Large intestine (tissue), 3 donors: ENCODE measurements at regions not wholly inside any gene's neighbourhood (a gene's known extent, or its start where the extent isn't known, plus 50 kb on each side); places are given as distances from the start of the nearest gene placed in this dataset.
"Not testable (repeated sequence)": the region's sequence is repeated elsewhere in the genome, so short reads cannot be mapped to it uniquely, and the experiment has no call there.

Experiments
- DNase-seq, 2 donors: peaks; one replicate each; pipeline versions ENCODE4 v3.0.0 to v3.0.0-alpha.2; 2013
- H3K27ac ChIP-seq: one replicate; pipeline ENCODE4 v1.5.1; 2013; ENCODE audit warnings: low read length
- H3K27me3 ChIP-seq: 2 replicates; pipeline ENCODE4 v1.6.1; 2013; ENCODE audit warnings: low read length; ENCODE audit not compliant: control insufficient read depth, insufficient read depth
- H3K36me3 ChIP-seq: 2 replicates; pipeline ENCODE4 v1.6.1; 2013; ENCODE audit warnings: low read length; ENCODE audit not compliant: control insufficient read depth, insufficient read depth
- H3K4me1 ChIP-seq: one replicate; pipeline ENCODE4 v1.6.1; 2013; ENCODE audit warnings: low read length; ENCODE audit not compliant: control insufficient read depth, insufficient read depth
- H3K4me3 ChIP-seq: one replicate; pipeline ENCODE4 v1.5.1; 2013; ENCODE audit warnings: low read length
- H3K9me3 ChIP-seq: one replicate; pipeline ENCODE4 v1.6.1; 2013; ENCODE audit warnings: mild to moderate bottlenecking, low read depth, low read length, moderate library complexity; ENCODE audit not compliant: control insufficient read depth
- WGBS: methylation state at CpG from one replicate; pipeline ENCODE4 v1.1.5; 2013; ENCODE audit warnings: low lambda C conversion rate; ENCODE audit not compliant: insufficient coverage; 5-methylcytosine and 5-hydroxymethylcytosine counted together

DNA sequence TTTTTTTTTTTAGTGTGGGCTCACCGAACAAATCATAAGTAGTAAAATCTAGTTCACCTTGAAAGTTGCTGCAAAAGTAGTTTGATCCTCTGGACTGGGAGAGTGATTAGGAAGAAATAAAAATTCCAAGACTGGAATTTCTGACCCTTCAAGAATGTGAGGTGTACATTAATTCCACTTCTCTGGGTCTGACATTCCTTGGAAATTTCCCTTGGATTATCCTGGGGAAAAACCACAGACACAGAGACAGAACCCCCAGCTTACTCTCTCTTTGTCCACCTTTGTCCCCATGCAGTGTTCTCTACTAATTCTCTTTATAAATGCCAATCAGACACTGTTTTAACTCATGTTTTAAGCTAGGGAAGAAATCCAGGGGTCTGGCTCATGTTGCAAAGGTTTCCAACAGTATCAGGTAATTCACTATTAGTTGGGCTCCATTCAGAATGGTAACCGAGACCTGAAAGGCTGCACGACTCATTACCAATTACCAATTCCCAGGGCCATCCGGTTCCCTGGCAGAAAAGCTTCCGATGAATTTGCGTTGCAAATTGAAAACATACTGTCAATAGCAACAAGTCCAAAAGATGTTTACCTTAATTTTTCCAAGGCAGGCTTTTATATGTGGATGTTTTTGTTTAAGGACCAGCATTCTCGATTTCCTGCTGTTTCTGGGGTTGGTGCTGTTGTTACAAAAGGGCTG is 86.3 kb downstream of the BAMBI start:
- Histone ChIP-seq H3K4me1 (no peaks in the 10 kb centered on the region), H3K36me3 (no peaks in the 10 kb centered on the region), H3K27me3 (no peaks in the 10 kb centered on the region), H3K4me3 (no peak overlapping the region), H3K27ac (no peak overlapping the region), H3K9me3 (no peaks in the 10 kb centered on the region)
- DNase-seq: no peak
- no CpG with 5 or more reads among the region's 7 CpGs for WGBS

DNA sequence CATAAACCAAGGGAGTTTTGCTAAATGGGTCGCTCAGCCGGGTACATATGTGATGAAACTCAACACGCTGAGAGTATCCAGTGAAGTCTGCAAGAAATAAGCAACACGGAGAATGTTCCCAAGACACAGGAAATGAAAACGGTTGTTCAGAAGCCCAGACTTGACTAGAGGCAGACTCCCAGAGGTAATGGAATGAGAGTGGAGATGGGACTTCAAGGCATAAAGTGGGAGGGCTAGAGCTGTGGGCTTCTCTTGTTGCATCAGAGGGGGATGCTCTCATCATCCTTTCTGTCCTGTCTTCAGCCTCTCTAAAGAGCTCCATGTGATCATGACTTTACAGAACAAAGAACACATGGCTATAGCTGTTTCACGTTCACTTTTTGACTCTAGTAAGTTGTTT is 88.3 kb downstream of the BAMBI start:
- H3K9me3 ChIP-seq: no peaks in the 10 kb centered on the region
- H3K4me1 ChIP-seq: peaks cover 5% of the 10 kb centered on the region
- DNase-seq: no peak
- no peak overlapping the region for H3K4me3 ChIP-seq
- no peaks in the 10 kb centered on the region for H3K36me3 ChIP-seq
- 50% methylated on average over 1 of the region's 6 CpGs for WGBS
- no peaks in the 10 kb centered on the region for H3K27me3 ChIP-seq
- no peak overlapping the region for H3K27ac ChIP-seq

- no peaks in the 10 kb centered on the region for H3K27me3 ChIP-seq
- DNase-seq: no peak
- no peaks in the 10 kb centered on the region for H3K36me3 ChIP-seq
- 83% methylated on average over 1 of the region's 10 CpGs for WGBS
- H3K4me3 ChIP-seq: no peak overlapping the region
- H3K4me1 ChIP-seq: peaks cover 5% of the 10 kb centered on the region
- peaks cover 10% of the 10 kb centered on the region for H3K9me3 ChIP-seq
- H3K27ac ChIP-seq: no peak overlapping the region
Measured at GRCh38 chr10:28768227-28768626, 90.9 kb downstream of the BAMBI start.

GRCh38 chr10:28769091-28769604 is 91.8 kb downstream of the BAMBI start:
- Histone ChIP-seq H3K4me3 (no peak overlapping the region), H3K9me3 (peaks cover 10% of the 10 kb centered on the region), H3K36me3 (no peaks in the 10 kb centered on the region), H3K27ac (no peak overlapping the region), H3K27me3 (no peaks in the 10 kb centered on the region), H3K4me1 (peaks cover 5% of the 10 kb centered on the region)
- 19% methylated on average over 3 of the region's 4 CpGs for WGBS
- peak in 1 of 2 donors; percentile 35 for DNase-seq

DNA sequence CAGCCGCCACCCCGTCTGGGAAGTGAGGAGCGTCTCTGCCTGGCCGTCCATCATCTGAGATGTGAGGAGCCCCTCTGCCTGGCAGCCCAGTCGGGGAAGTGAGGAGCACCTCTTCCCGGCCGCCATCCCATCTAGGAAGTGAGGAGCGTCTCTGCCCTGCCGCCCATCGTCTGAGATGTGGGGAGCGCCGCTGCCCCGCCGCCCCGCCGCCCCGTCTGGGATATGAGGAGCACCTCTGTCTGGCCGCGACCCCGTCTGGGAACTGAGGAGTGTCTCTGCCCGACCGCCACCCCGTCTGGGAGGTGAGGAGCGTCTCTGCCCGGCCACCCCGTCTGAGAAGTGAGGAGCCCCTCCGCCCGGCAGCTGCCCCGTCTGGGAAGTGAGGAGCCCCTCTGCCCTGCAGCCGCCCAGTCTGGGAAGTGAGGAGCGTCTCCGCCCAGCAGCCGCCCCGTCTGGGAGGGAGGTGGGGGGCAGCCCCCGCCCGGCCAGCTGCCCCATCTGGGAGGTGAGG is 94.3 kb downstream of the BAMBI start:
- not testable (repeated sequence) for H3K27me3 ChIP-seq, H3K4me3 ChIP-seq, DNase-seq, H3K27ac ChIP-seq, H3K9me3 ChIP-seq, H3K36me3 ChIP-seq
- peaks cover 10% of the 10 kb centered on the region for H3K4me1 ChIP-seq
- WGBS: no CpG with 5 or more reads among the region's 36 CpGs

DNA sequence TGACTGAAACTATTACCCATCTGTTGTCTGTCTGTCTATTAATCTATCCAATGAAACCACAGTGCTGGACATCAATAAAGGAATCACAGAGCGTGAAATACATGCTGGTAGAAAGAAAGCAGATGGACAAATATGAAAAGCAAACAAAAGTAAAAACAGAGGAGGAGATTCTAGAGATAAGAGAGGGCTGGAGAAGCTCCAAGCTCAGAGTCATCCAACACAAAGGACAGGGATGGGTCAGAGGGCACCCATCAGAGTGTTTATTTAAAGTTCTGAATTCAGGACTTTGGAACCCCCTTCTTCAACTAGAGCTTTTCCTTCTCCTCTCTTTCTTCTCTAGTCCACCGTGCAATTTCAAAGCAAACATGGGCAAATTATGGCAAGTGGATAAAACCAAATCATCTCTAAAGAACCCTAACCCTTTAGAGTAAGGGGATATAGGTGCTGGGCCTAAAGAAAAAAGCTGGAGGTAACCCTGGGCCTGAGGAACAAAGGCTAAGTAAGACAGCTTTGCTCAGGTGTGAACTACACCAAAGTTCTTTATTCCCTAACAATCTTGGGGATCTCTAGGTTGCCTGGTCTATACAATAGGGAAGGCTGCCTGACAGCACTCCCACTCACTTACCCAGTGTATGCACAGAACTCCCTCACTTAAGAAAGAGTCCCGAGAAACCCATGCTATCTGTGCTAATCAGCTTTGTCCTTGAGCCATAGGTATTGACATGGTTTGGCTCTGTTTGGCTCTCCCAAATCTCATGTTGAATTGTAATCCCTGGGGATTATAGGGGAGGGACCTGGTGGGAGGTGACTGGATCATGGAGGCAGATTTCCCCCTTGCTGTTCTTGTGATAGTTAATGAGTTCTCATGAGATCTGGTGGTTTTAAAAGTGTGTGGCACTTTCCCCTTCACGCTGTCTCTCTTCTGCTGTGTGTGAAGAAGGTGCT is 97.0 kb downstream of the BAMBI start:
- Histone ChIP-seq H3K4me1 (peaks cover 7% of the 10 kb centered on the region), H3K27ac (no peak overlapping the region), H3K9me3 (peaks cover 10% of the 10 kb centered on the region), H3K27me3 (no peaks in the 10 kb centered on the region), H3K4me3 (no peak overlapping the region), H3K36me3 (no peaks in the 10 kb centered on the region)
- 83% methylated on average over 1 of the region's 4 CpGs for WGBS
- DNase-seq: no peak

DNA sequence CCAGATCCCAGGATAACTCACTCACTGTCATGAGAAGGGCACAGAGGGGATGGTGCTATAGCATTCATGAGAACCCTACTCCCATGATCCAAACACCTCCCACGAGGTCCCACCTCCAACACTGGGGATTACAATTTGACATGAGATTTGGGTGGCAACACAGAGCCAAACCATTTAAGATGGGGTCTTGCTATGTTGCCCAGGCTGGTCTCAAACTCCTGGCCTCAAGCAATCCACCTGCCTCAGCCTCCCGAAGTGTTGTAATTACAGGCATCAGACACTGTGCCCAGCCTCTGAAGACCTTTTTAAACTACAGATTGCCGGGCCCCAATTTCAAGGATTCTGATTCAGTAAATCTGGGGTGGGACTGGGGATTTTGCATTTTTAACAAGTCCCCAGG is 98.5 kb downstream of the BAMBI start:
- no peak for DNase-seq
- no peak overlapping the region for H3K27ac ChIP-seq
- peaks cover 10% of the 10 kb centered on the region for H3K9me3 ChIP-seq
- no peaks in the 10 kb centered on the region for H3K36me3 ChIP-seq
- peaks cover 5% of the 10 kb centered on the region for H3K4me1 ChIP-seq
- no CpG with 5 or more reads among the region's 3 CpGs for WGBS
- H3K27me3 ChIP-seq: no peaks in the 10 kb centered on the region
- H3K4me3 ChIP-seq: no peak overlapping the region

GRCh38 chr10:28776519-28776918 is 99.2 kb downstream of the BAMBI start:
- Histone ChIP-seq H3K27ac (no peak overlapping the region), H3K36me3 (no peaks in the 10 kb centered on the region), H3K4me1 (peaks cover 5% of the 10 kb centered on the region), H3K4me3 (no peak overlapping the region), H3K27me3 (no peaks in the 10 kb centered on the region), H3K9me3 (peaks cover 4% of the 10 kb centered on the region)
- no CpG with 5 or more reads among the region's 2 CpGs for WGBS
- DNase-seq: no peak

GRCh38 chr10:28777911-28778310 is 100.6 kb downstream of the BAMBI start:
- H3K27me3 ChIP-seq: no peaks in the 10 kb centered on the region
- no peak overlapping the region for H3K27ac ChIP-seq
- no peak for DNase-seq
- no CpG with 5 or more reads among the region's 2 CpGs for WGBS
- peaks cover 5% of the 10 kb centered on the region for H3K4me1 ChIP-seq
- no peak overlapping the region for H3K4me3 ChIP-seq
- H3K36me3 ChIP-seq: no peaks in the 10 kb centered on the region
- no peaks in the 10 kb centered on the region for H3K9me3 ChIP-seq

GRCh38 chr10:28778524-28778923 is 101.2 kb downstream of the BAMBI start:
- Histone ChIP-seq H3K27me3 (no peaks in the 10 kb centered on the region), H3K9me3 (no peaks in the 10 kb centered on the region), H3K36me3 (no peaks in the 10 kb centered on the region), H3K4me3 (no peak overlapping the region), H3K4me1 (peaks cover 5% of the 10 kb centered on the region), H3K27ac (no peak overlapping the region)
- peak in 1 of 2 donors; percentile 16 for DNase-seq
- no CpG with 5 or more reads among the region's 2 CpGs for WGBS
